Stimulated activated CD4-positive, alpha-beta T cell treated with anti-CD3 and anti-CD28 coated beads, Interleukin-1b, Interleukin-23, amount 100 ng/mL, for 1 hour (primary cell): ENCODE measurements at regions not wholly inside any gene's neighbourhood (a gene's known extent, or its start where the extent isn't known, plus 50 kb on each side); places are given as distances from the start of the nearest gene placed in this dataset.

ENCODE experiments used
- DNase-seq, 2 donors: peaks; one replicate each; pipeline ENCODE4 v3.0.0-alpha.2; 2020; ENCODE audit warnings: low read depth in 2 of 2

DNA sequence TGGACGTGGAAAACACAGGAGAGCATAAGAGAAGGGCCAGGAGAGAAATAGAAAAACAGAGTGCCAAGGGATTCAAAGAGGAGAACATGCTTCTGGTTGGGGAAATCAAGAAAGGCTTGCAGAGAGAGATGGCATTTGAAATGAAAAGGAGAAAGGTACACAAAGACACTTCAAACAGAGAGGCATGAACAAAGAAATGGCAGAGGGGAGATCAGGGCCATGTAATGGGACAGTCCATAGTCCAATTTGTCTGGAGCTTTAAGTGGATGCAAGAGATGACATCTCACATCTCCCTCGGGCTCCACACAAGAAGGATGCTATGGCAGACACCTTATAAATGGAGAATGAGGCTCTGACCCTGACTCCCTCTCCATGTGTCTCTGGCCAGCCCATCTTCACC, 331.1 kb downstream of the MLLT3 start:
- no peak for DNase-seq

DNA sequence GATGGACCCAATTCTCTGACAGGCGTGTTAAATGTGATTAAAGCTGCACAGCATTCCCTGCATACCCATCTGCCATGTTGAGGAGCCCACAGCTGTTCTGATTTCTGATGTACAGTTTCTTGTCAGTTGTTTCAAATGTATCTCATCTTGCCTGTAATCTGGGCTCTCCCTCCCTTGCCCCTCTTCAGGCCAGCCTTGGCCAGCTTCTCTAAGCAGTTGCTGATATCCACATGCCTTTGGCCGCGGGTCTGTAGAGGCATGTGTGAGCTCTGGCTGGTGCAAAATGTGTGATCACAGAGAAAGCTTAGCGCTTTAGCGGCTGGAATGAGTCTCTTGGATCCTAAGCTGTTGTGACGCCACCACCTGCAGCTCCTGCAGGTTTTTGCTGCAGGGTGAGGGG, 332.0 kb downstream of the MLLT3 start:
- no peak for DNase-seq

DNA sequence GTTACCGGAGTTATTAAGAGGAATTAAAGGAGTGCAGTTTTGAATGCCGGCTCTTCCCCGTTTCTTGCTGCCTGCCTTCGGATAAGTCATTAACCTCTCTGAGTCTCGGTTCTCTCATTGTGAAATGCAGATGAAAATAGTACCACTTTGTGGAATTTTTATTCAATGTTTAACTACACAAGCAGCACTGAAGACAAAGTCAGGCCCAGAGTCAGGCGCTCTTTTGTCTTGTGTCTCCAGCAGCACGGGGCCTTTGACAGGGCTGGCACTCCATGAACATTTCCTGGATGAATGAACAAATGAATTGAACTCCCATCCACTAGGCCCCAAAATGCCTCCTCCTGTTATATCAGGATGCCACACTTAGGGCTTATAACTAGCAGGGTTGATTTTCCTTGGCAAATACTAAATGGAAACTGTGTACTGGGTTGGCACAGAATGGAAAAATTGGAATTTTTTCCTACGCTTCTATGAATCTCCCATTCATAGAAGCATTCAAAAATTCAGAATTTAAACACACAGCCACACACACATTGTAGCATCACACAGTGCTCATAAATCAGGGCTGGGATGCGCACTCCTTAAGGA, 332.8 kb downstream of the MLLT3 start:
- DNase-seq = no peak

DNA sequence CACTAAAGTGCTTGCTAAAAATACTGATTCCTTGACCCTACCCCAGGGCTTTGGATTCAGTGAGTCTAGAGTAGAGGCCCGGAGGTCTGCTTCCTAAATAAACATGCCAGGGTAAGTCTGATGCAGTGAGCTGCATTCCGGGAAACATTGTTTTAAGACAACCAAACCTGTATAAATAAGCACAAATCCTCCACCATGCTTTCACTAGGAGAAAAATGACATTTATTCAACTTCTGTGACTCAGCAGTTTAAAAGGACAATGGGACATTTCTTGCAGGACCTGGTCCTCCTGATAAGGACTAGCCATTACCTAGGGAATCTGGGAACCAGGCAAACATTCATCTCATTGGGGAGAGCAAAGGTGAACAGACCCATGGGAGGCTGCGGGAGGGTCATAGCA, 335.3 kb downstream of the MLLT3 start:
- no peak for DNase-seq

DNA sequence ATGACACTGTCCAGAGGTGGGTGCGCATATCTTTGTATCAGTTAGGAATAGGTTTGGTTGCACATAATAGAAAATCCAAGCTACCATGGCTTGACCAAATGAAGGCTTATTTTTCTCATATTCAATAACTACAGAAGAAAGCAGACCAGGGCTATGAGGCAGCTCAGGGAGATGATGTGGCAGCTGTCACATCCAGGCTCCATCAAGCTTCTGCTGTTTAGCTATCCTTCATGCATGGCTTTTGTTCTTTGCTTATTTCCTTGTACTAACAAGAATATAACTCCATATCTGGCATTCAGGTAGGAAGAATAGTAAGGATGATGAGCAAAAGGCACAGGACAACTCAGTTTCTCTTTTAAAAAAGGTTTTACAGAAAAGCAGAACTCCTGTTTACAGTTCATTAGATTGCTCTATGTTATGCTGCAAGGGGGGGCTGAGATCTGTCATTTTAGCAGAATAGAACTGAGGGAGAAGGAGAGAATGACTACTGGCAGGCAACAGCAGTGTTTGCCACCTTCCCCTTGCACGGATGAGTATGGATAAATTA, 336.1 kb downstream of the MLLT3 start:
- no peak for DNase-seq

DNA sequence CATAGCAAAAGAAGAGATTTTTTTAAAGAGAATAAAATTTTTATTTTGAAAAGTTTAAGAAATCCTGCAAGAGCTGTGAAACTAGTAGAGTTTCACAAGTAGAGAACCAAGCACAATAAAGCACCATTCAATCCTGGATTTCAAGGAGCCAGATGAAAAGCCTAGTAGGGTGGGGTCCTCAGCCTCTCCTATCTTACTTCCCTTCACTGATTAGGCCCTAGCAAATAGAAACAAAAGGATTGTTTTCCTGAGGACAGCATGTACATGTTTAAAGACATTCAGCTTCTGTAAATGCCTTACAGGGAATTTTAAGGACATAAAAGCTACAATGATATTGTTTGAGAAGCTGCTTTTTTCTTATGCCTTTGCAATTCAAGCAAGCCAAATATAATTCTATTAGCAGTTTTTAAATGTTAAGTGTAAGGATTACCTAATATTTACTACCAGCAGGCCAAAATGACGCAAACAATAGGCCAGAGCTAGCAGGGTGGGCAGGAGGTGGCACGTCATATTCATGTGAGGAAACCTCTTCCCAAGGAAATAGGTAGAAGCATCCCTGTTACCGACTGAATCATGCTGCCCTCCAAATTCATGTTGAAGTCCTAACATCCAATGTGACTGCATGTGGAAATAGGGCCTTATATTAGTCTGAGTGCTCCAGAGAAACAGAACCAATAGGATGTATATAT, 337.6 kb downstream of the MLLT3 start:
- no peak for DNase-seq

DNA sequence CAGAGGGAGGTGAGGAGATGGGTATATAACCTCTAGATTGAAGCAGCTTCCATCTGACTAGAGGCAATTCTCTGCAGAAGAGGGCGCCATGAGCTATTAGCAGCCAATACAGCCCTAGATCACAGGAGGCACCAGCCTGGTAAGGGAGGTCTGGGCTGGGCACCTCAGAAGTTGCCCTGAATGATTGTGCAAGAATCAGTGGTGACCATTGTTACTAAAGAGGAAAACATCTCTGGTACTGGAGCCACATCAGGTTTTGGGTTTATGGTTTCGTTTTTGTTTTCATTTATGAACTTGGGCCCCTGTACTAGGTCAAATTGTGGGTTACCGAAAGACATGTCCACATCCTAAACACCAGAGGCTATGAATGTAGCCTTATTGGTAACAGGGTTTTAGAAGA, 342.0 kb downstream of the MLLT3 start:
- no peak for DNase-seq

DNA sequence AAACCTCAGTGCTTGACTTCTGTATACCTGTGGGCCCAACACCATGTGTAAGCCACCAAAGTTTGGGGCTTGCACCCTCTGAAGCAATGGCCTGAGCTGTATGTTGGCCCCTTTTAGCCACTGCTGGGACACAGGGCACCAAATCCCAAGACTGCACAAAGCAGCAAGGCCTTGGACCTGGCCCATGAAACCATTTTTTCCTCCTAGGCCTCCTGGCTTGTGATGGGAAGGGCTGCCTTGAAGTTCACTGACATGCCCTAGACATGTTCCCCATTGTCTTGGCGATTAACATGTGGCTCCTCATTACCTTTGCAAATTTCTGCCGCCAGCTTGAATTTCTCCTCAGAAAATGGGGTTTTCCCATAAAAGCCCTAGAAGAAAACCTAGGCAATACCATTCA, 345.5 kb downstream of the MLLT3 start:
- DNase-seq = no peak

DNA sequence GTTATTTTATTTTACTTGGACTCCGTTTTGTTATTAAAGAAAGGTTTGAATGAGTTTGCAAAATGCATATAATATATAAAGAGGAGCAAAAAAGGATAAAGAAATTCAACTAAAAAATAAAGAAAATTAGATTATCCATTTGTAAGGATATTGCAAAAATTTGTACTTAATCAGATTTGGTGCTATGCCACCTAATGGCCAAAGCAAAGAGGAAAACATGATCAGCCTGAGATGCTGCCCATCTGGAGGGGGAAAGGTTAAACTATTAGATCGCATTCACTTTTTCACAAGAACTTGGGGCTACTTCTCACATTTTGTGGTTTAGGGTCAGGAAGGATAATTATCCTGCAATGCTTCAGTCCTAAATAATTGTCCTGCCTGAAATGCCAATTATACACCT, 350.6 kb downstream of the MLLT3 start:
- DNase-seq = no peak

DNA sequence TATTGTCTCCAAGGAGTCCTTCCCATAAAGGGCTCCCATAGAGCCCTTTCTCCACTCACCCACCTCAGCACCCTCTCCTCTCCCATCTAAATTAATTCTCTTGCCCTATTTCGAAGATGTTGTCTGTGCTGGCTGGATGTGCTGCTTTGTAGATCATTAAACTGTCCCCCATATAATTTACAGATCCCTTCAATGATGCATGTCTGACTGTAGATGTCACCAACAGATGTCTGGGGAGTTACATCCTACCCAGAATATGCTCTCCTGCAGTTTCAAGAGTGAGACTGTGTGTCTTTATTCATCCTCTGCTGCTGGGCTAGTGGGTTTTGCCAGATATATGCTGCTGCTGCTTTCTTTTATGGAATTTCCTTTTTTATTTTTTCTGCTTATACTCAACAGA, 351.2 kb downstream of the MLLT3 start:
- no peak for DNase-seq

DNA sequence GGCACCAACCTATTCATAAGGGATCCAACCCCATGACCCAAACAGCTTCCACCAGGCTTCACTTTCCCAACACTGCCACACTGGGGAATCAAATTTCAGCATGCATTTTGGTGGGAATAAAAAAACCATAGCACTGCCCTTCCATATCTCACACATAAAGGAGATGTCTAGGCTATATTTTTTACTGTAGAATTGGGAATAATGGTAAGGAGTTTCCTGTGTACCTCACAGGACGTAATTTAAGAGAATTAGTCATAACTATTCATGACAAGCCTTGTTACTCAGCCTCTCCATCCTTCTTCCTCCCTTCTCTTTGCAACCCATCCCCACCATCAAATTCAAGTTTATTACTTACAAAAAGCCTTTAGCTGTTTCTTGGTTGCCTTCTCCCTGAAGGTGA, 352.1 kb downstream of the MLLT3 start:
- no peak for DNase-seq

DNA sequence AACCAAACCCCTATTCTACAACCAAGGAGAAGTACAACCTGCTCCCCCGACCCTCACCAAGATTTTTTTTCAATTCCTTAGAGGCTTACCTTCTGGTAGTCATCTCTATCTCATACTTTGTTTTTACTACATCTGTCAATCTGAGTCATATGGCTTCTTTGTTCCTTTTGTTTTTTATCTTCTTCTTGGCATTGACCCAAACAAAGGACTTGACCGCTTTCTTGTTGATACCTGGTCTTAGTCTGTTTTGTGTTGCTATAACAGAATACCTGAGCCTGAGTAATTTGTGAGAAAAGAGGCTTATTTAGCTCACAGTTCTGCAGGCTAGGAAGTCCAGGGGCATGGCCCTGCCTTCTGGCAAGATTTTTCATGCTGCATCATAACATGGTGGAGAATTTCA, 352.7 kb downstream of the MLLT3 start:
- no peak for DNase-seq

DNA sequence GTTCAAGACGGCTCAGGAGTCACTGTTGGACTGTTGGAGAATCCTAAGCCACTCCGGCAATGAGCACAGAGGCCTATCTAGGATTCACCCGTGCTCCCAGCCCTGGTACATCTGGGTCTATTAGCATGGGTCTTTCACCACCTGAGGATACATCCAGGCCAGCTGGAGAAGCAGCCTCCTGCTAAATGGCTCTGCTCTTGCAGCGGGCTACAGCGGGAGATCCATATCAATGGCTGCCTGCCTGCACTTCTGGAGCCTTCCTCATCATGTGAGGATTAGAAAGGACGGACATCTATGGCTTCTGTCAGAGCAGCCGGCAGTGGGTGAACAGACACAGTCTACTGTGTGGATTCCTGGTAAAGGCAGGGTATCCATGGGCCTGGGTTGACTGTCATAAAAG, 357.4 kb downstream of the MLLT3 start:
- DNase-seq = no peak

DNA sequence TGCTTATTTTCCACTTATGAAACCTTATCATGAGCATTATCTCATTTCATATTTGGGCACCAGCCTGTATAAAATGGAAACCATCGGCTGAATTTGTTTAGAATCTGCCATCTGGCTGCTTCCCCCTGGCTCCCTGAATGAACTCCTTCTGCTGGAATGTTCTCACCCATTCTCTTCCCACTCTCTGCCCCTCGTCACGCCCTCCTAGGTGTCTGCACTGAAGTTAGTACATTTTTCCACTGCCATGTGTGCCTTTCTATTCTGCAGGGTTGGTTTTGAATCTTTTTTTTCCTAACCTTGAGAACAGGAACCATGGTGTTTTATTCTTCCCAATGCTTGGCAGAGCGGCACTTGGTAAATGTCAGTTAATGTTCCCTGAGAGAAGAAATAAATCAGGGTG, 359.7 kb downstream of the MLLT3 start:
- DNase-seq = no peak

DNA sequence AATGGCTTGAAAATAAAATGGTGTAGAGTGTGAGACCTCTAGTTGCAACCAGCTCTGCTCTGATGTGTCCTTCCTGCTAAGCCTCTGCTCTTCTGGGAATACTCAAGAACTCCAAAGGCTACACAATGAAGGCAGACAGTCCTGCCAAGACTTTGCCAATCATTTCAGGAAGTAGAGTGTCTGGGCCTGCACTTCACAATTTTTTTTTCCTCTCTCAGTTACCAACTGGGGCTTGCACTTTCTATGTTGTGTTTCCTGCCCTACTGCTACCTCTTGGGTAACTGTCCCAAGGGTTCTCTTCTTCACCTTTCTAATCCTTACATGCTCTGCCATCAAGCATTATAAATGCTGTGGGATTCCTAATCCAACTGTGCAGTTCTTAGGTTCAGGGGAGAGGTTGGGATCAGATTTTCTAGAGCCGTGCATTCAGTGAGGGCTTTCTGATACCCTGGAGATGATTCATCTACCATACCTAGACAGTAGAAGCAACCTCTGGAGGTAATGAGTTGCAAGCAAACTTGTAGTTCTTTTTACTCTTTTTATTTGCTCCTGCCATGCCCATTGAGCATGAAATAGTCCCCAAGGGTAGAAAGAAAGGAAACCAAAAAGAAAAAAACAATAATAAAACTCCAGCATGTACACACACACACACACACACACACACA, 365.9 kb downstream of the MLLT3 start:
- no peak for DNase-seq

DNA sequence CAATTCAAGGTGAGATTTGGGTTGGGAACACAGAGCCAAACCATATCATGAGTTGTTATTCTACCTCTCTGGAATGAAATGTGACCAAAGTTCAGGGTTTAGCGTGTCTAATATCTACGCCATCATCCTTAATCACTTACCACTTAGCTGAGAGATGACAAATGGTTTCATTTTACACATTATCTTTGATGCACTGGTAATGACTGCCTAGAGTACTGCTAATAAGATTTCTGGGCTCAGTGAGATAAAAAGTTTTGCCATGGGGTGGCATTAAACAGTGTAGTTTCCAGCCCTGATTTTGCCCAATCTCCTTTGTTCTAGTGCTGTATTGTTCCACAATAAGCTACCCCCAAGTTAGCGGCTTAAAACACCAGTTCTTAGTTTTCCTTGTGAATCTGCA, 367.2 kb downstream of the MLLT3 start:
- DNase-seq = no peak

DNA sequence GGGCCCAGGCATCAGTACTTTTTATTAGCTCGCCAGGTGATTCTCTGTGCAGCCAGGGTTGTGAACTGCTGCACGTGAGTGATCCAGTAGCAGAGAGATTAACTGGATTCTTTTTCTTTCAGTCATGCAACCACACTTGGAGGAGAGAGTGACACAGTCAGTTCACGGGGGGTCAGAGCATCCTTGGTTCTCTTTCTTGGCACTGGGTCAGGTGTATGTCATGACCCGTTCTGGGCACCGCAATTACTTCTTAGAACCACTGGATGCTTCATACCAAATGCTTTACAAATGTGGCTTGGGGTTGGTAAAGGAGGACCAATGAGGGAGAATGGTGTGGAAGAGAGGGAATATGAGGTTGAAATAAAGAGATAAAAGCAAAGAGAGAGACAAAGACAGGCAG, 368.7 kb downstream of the MLLT3 start:
- DNase-seq = no peak

DNA sequence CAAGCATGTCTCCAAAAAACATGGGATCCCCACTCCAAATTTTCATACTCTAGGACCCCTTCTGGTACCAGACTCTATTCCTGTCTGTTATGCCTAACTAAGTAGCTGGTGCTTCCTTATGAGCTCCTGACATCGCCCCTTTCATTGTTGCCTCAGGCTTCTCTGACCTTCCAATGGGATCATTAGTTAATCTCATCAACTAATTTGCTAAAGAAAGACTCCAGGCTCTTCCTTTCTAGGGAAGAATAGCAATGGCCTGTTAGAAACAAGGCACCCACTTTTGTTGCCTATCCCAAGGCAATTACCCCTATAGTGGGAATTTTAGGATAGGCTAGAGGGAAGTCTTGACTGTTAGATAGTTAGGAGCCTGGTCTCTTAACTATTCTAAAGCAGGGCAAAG, 369.5 kb downstream of the MLLT3 start:
- no peak for DNase-seq

DNA sequence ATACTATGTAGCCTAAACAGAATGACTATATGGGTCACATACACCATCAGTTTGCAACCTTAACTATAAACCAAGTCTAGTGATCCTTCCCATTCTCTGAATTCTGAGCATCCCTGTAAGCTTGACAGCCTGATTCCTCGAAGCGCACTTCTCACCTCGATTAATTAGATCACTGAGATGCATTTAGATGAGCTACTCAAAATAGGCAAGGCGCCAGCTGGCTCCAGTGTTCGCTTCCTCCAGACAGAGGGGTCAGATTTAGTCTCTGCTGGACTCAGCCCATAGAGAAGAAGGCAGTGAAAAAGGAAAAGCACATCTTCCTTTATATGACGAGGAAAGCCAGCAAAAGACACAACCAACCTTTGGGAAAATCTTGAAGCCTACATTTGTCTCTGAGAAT, 371.5 kb downstream of the MLLT3 start:
- no peak for DNase-seq

DNA sequence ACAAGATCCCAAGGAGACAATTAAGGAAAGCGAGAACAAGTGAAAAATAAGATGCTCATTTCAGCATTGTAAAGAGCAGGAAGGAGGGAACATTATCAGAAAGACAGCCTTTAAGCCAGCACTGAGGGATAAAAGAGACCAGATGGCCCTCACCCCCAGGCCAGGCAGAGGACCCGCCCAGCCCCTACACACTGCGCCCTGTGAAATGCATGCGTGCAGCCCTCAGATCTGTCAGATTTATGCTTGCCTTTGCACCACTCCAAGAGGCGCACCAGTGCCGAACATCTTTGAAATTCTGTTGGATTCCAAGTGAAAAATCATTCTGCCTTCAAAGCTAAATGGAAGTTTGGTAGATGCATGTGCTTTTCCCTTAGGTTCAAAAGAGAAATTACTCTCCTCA, 378.0 kb downstream of the MLLT3 start:
- DNase-seq = no peak

DNA sequence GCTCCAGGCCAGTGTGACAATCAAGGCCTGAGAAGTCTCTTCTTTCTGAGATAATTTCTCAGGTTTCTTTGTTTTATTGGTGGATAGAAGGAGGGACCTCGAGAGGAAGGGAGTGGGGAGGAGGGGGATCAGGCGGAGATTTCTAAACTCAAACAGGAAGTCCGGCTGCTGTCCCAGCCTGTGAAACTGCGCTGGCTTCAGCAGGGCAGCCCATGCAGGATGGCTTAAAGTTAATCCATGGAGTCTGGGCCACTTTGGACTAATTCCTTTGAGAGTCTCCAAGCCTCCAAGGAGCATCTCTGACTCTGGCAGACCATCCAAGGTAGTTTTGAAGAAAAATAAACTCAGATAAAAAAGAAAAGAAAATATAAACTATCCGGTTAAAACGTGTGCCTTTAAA, 378.5 kb downstream of the MLLT3 start:
- DNase-seq = no peak

DNA sequence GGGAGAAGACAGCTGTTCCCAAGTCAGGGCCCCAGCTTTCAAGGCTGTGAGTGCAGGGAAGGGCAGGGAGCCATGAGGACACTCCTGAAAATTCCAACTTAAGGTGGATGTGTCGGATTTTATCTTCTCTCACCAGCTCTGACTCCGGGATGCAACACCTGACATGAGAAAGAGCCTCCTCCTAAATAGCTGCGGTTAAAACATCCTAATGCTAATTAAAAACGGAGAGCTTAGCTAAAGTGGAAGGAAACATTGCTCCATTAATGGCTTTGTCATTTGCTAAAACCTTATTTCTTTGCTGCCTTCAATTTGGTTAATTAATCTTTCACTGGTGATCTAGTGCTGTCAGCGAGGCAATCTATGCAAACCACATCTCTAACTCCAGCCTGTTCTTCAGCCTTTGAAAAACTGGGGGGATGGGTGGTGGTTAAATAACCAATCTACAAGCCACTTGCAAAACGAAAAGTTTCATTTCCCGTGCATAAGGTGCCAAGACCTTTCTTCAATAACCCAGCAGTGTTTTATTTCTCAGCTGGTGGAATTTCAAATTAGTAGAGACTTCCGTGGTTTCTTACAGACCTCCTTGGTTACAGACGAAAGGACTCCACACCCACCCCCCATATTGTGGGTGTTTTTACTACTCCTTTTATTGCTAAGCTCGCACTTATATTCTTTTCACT, 379.6 kb downstream of the MLLT3 start:
- DNase-seq = no peak

DNA sequence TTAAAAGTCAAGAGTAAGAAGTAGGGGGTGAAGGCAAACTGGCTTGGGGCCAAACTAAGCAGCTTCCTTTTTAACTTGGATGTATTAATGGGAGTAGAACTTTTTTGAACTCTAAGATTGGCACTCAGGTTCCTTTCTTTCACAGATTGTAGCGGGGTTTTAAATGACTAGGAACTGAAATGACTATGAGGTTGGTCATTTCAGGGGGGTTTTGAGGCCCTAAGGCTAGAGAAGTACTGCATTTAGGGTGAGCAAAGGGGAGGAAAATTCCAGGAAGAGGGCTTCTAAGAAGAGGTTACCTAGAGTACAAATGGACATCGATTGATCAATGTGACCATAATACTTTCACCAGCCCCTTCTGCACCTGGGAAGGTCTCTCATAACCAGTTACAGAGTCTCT, 381.8 kb downstream of the MLLT3 start:
- DNase-seq = no peak
